ENCODE measurements at regions not wholly inside any gene's neighbourhood (a gene's known extent, or its start where the extent isn't known, plus 50 kb on each side); places are given as distances from the start of the nearest gene placed in this dataset.

DNA sequence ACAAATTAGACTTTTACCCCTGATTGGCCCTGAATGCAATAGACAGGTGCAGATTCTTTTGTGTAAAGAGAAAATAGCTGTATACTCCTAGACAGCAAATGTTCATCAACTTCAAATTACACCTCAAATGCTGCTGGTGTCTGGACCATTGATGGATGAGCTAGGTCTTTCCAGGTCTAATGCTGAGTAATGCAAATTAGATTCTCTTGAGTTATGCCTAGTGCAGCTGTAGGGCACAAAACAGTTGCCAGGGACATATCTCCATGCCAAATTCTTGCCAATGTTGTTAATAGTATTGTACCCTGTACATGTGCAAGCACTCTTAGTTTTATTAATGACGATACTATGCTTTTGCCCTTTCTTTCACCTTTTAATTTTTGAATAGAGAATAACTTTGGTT, 72.3 kb upstream of the CNTLN start:
- Mint-ChIP-seq H3K27ac (ENCODE audit: unreplicated experiment) (no peak overlapping the region), H3K36me3 (ENCODE audit: low read depth) (no peaks in the 10 kb centered on the region), H3K9me3 (ENCODE audit: low read depth) (no peaks in the 10 kb centered on the region), H3K27me3 (ENCODE audit: low read depth) (no peaks in the 10 kb centered on the region), H3K4me3 (ENCODE audit: unreplicated experiment) (no peak overlapping the region), H3K4me1 (ENCODE audit: low read depth) (no peaks in the 10 kb centered on the region)
- TF ChIP-seq CTCF (IDR thresholded peaks at IDR 0.05), result no peak
- DNase-seq (ENCODE audit: low spot score), result no peak

DNA sequence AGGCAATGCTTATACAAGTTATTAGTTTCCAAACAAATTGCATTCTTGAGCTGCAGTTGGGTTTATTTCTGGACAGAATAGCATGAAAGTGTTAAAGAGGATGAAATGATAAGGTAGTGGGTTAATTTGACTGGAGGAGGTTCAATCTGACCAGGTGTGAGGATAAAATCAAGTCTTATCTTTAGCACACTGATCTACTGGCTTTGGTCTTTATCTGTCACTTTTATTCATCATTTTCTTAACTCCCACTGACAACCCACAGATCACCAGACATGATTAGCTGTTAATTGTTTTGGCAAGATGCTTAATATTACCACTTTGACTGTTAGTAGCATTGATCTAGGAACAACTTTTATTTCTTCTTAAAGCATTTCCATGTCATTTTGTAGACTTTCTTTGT, 74.4 kb upstream of the CNTLN start:
- DNase-seq (ENCODE audit: low spot score), result no peak
- Mint-ChIP-seq H3K4me1 (ENCODE audit: low read depth) (no peaks in the 10 kb centered on the region), H3K9me3 (ENCODE audit: low read depth) (peaks cover 12% of the 10 kb centered on the region), H3K36me3 (ENCODE audit: low read depth) (peaks cover 2% of the 10 kb centered on the region), H3K27ac (ENCODE audit: unreplicated experiment) (no peak overlapping the region), H3K4me3 (ENCODE audit: unreplicated experiment) (no peak overlapping the region), H3K27me3 (ENCODE audit: low read depth) (no peaks in the 10 kb centered on the region)
- TF ChIP-seq CTCF (IDR thresholded peaks at IDR 0.05), result no peak

GRCh38 chr9:17059465-17059864, 75.4 kb upstream of the CNTLN start:
- no peak for DNase-seq (ENCODE audit: low spot score)
- no peak for TF ChIP-seq CTCF (IDR thresholded peaks at IDR 0.05)
- H3K4me1 Mint-ChIP-seq (ENCODE audit: low read depth), result no peaks in the 10 kb centered on the region
- H3K36me3 Mint-ChIP-seq (ENCODE audit: low read depth), result peaks cover 2% of the 10 kb centered on the region
- H3K27me3 Mint-ChIP-seq (ENCODE audit: low read depth), result no peaks in the 10 kb centered on the region
- no peak overlapping the region for H3K27ac Mint-ChIP-seq (ENCODE audit: unreplicated experiment)
- peaks cover 14% of the 10 kb centered on the region for H3K9me3 Mint-ChIP-seq (ENCODE audit: low read depth)
- H3K4me3 Mint-ChIP-seq (ENCODE audit: unreplicated experiment), result no peak overlapping the region

DNA sequence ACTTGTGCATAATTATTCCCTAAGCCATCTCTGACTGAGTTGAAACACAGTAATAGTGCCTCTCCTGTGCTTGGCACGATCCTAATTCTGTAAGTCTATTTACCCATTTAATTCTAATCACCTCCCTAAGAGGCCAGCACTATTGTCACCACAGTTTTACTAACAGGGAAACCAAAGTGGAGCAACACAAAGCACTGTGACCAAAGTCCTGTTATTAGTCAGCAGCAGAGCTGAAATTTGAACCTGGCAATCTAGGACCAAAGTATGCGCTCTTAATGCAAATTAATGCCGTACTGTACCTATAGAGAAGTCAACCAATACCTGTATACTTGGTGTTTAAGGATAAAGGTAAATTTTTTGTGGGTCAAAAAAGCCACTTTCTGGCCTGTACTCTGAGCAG, 77.1 kb upstream of the CNTLN start:
- Mint-ChIP-seq H3K27me3 (ENCODE audit: low read depth) (no peaks in the 10 kb centered on the region), H3K9me3 (ENCODE audit: low read depth) (peaks cover 14% of the 10 kb centered on the region), H3K4me1 (ENCODE audit: low read depth) (no peaks in the 10 kb centered on the region), H3K27ac (ENCODE audit: unreplicated experiment) (no peak overlapping the region), H3K4me3 (ENCODE audit: unreplicated experiment) (no peak overlapping the region), H3K36me3 (ENCODE audit: low read depth) (peaks cover 2% of the 10 kb centered on the region)
- DNase-seq (ENCODE audit: low spot score), result no peak
- no peak for TF ChIP-seq CTCF (IDR thresholded peaks at IDR 0.05)

GRCh38 chr9:17052626-17053025, 82.2 kb upstream of the CNTLN start:
- no peak for TF ChIP-seq CTCF (IDR thresholded peaks at IDR 0.05)
- no peak overlapping the region for H3K27ac Mint-ChIP-seq (ENCODE audit: unreplicated experiment)
- DNase-seq (ENCODE audit: low spot score), result no peak
- H3K9me3 Mint-ChIP-seq (ENCODE audit: low read depth), result peaks cover 17% of the 10 kb centered on the region
- no peak overlapping the region for H3K4me3 Mint-ChIP-seq (ENCODE audit: unreplicated experiment)
- H3K36me3 Mint-ChIP-seq (ENCODE audit: low read depth), result peaks cover 2% of the 10 kb centered on the region
- H3K27me3 Mint-ChIP-seq (ENCODE audit: low read depth), result no peaks in the 10 kb centered on the region
- no peaks in the 10 kb centered on the region for H3K4me1 Mint-ChIP-seq (ENCODE audit: low read depth)
